Transverse colon (tissue), 4 donors: ENCODE measurements at regions not wholly inside any gene's neighbourhood (a gene's known extent, or its start where the extent isn't known, plus 50 kb on each side); places are given as distances from the start of the nearest gene placed in this dataset.

Experiments used
- DNase-seq: peaks from one replicate; pipeline ENCODE4 v3.0.0-alpha.2; 2019
- H3K27ac ChIP-seq, 4 donors: fragments of 200-600 bp; sonication (generic); 2 replicates each; pipeline ENCODE4 v1.5.1; 2016 to 2018; ENCODE audit warnings: inconsistent platforms in 4 of 4
- H3K27me3 ChIP-seq: fragments of 200-600 bp; sonication (generic); 2 replicates; pipeline ENCODE4 v1.5.1; 2017; ENCODE audit warnings: inconsistent platforms
- H3K36me3 ChIP-seq, 4 donors: fragments of 200-600 bp; sonication (generic); 2 replicates each; pipeline ENCODE4 v1.5.1; 2017 to 2019; ENCODE audit warnings: inconsistent platforms in 4 of 4
- H3K4me1 ChIP-seq, 4 donors: fragments of 200-600 bp; sonication (generic); 2 replicates each; pipeline ENCODE4 v1.5.1; 2017 to 2020; ENCODE audit warnings: inconsistent platforms in 4 of 4
- H3K4me3 ChIP-seq, 4 donors: fragments of 200-600 bp; sonication (generic); 1 replicate in 1 of 4; 2 replicates in 3 of 4; pipeline versions ENCODE4 v1.5.1 to v1.6.1; 2017 to 2019; ENCODE audit warnings: inconsistent platforms in 4 of 4
- H3K9me3 ChIP-seq, 2 donors: fragments of 200-600 bp; sonication (generic); 2 replicates each; pipeline ENCODE4 v1.5.1; 2017 to 2019; ENCODE audit warnings: inconsistent platforms in 2 of 2
- CTCF ChIP-seq, 5 experiments: fragments of 200-600 bp in 3 of 5; fragments of 450-650 bp in 2 of 5; sonication (generic) in 3 of 5; IDR thresholded peaks; 1 replicate in 2 of 5; 2 replicates in 3 of 5; pipeline ENCODE4 v1.5.1; 2016 to 2017; ENCODE audit warnings: antibody characterized with exemption in 5 of 5, inconsistent platforms in 3 of 5, mild to moderate bottlenecking in 2 of 5, moderate library complexity in 1 of 5
- EP300 ChIP-seq: sonication (generic); formaldehyde crosslinking; IDR thresholded peaks from one replicate; pipeline ENCODE4 v1.6.1; 2017; ENCODE audit warnings: antibody characterized with exemption, low read depth
- POLR2A ChIP-seq: fragments of 450-650 bp; IDR thresholded peaks from one replicate; pipeline ENCODE4 v1.6.1; 2016; ENCODE audit warnings: antibody characterized with exemption, mild to moderate bottlenecking, moderate library complexity
- POLR2AphosphoS5 ChIP-seq, 3 donors: sonication (generic); formaldehyde crosslinking; IDR thresholded peaks; one replicate each; pipeline ENCODE4 v1.6.1; 2016; ENCODE audit warnings: antibody characterized with exemption in 3 of 3
- WGBS, 2 donors: methylation state at CpG; one replicate each; pipeline ENCODE4 v1.1.5; 2018; ENCODE audit warnings: low coverage in 1 of 2; 5-methylcytosine and 5-hydroxymethylcytosine counted together
- in situ Hi-C, 4 donors: fragments of 200-750 bp; cut with MboI; loops; one replicate each; pipeline versions ENCODE4 v1.15.0 to v1.15.1; 2017; ENCODE audit warnings: low sequenced_read_pairs in 3 of 4, low pct_ligation_motif_present in 1 of 4, low pct_unique_long_range_greater_than_20kb in 1 of 4
- intact Hi-C: fragments of 100-400 bp; cut with DNase I; formaldehyde crosslinking; loops from one replicate; pipeline ENCODE4 v1.15.1; 2023; ENCODE audit warnings: low total_unique reads

GRCh38 chr6:129936329-129937165 is 75.4 kb upstream of the TMEM244 start:
- Histone ChIP-seq H3K4me1 (peaks cover 0 to 3% (median 0%) of the 10 kb centered on the region in 4 donors), H3K4me3 (no peak overlapping the region), H3K36me3 (no peaks in the 10 kb centered on the region), H3K9me3 (no peaks in the 10 kb centered on the region), H3K27me3 (no peaks in the 10 kb centered on the region), H3K27ac (no peak overlapping the region)
- in situ Hi-C loops = no loop called here
- TF ChIP-seq POLR2AphosphoS5 (IDR thresholded peaks at IDR 0.05) (no peak), POLR2A (no peak), CTCF (IDR thresholded peaks at IDR 0.05) (peak in 4 of 5 experiments; percentile 27 to 53 (median 40))
- peak; percentile 51 for DNase-seq
- intact Hi-C loops = no loop called here
- WGBS, 2 donors = 15 to 23% methylated on average over 4 to 7 of the region's 7 CpGs

GRCh38 chr6:129932321-129932720 is 71.2 kb upstream of the TMEM244 start:
- TF ChIP-seq CTCF (IDR thresholded peaks at IDR 0.05) (no peak), POLR2A (no peak), EP300 (no peak), POLR2AphosphoS5 (IDR thresholded peaks at IDR 0.05) (no peak)
- Histone ChIP-seq H3K27ac (no peak overlapping the region), H3K9me3 (no peaks in the 10 kb centered on the region), H3K27me3 (no peaks in the 10 kb centered on the region), H3K4me3 (no peak overlapping the region), H3K4me1 (peaks cover 0 to 3% (median 0%) of the 10 kb centered on the region in 4 donors), H3K36me3 (no peaks in the 10 kb centered on the region)
- DNase-seq = no peak
- intact Hi-C loops = no loop called here
- WGBS, 2 donors = 85 to 100% methylated on average over 1 of the region's 1 CpG
- in situ Hi-C loops = no loop called here

- H3K36me3 ChIP-seq = no peaks in the 10 kb centered on the region
- no peaks in the 10 kb centered on the region for H3K4me1 ChIP-seq
- intact Hi-C loops = no loop called here
- H3K9me3 ChIP-seq = no peaks in the 10 kb centered on the region
- no peak overlapping the region for H3K4me3 ChIP-seq
- in situ Hi-C loops = no loop called here
- TF ChIP-seq EP300 (no peak), POLR2AphosphoS5 (IDR thresholded peaks at IDR 0.05) (no peak), POLR2A (no peak), CTCF (IDR thresholded peaks at IDR 0.05) (no peak)
- no peak for DNase-seq
- H3K27ac ChIP-seq = no peak overlapping the region
- WGBS, 2 donors = 71 to 77% methylated on average over 1 of the region's 1 CpG
- H3K27me3 ChIP-seq = no peaks in the 10 kb centered on the region
These were observed 68.3 kb upstream of the TMEM244 start for GRCh38 chr6:129929433-129929832.

- TF ChIP-seq CTCF (IDR thresholded peaks at IDR 0.05) (no peak), POLR2AphosphoS5 (IDR thresholded peaks at IDR 0.05) (no peak), POLR2A (no peak), EP300 (no peak)
- in situ Hi-C loops = no loop called here
These were observed 62.6 kb upstream of the TMEM244 start for GRCh38 chr6:129923530-129924250.

More at GRCh38 chr6:129923530-129924250, 62.6 kb upstream of the TMEM244 start:
- intact Hi-C loops = no loop called here
- H3K36me3 ChIP-seq = no peaks in the 10 kb centered on the region
- H3K27me3 ChIP-seq = no peaks in the 10 kb centered on the region
- H3K4me1 ChIP-seq = peaks cover 0 to 11% (median 5%) of the 10 kb centered on the region in 4 donors
- no peak overlapping the region for H3K27ac ChIP-seq
- no peak for DNase-seq
- H3K9me3 ChIP-seq = no peaks in the 10 kb centered on the region
- H3K4me3 ChIP-seq = no peak overlapping the region
